ENCODE measurements at regions not wholly inside any gene's neighbourhood (a gene's known extent, or its start where the extent isn't known, plus 50 kb on each side); places are given as distances from the start of the nearest gene placed in this dataset.

GRCh38 chr17:34527908-34528470, 51.4 kb upstream of the TMEM132E start:
- DNase-seq (ENCODE audit: low spot score), result no peak

DNA sequence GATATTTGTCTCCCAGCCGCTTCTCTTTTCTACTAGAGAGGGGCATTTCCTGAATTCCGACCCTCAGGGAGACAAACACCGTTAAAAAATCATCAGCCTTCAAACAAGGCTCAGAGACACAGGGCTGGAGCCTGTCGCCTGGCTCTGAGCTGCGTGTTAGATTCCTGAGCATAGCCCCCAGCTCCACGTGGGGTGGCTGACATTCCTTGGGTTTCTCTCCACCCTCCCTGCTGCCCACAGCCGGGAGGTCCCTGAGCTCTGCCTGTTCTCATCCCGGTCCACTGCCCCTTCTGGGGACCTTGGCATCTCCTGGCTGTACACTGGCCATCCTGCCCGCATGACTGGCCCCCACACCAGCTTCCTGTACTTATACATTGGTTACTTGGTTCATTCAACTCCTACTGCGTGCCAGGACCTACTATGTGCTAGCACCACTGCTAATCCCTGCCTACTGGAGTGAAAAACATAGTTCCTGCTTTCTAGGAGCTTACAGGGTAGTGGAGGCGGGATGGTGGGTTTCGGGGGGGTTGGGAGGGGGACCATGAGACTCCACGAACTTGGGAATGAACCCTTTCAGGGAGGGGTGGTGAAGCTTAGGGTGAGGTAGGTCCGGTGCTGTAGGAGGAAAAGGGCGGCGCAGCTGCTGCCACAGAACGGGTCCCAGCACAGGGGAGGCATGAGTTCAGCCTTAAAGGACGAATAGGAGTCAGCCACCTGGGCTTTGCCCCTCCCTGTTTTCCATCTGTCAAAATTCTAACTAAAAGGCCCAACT, 52.1 kb upstream of the TMEM132E start:
- no peak for DNase-seq (ENCODE audit: low spot score)

DNA sequence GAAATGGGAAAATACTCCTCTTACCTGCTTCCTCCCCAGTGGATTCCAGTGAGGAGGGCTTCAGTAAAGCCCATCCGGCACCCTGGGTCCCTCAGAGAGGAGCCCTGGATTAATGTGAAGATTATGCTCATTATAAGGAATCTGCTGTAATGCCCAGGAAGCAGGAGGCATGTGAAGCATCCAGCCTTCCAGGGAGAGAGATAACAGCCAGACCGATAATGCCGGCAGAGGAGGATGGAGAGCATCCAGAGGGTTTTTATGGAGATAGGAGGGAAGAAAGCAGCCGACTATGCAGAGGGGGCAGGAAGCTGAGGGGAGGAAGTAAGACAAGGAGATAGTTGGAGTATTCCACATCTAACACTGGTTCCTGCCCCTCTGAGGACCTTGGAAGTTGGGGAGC, 53.7 kb upstream of the TMEM132E start:
- no peak for DNase-seq (ENCODE audit: low spot score)

- no peak for DNase-seq (ENCODE audit: low spot score)
These were observed 57.4 kb upstream of the TMEM132E start for GRCh38 chr17:34521955-34522354.

GRCh38 chr17:34519282-34519681, 60.1 kb upstream of the TMEM132E start:
- DNase-seq (ENCODE audit: low spot score), result no peak

GRCh38 chr17:34517406-34517805, 62.0 kb upstream of the TMEM132E start:
- DNase-seq (ENCODE audit: low spot score), result no peak

DNA sequence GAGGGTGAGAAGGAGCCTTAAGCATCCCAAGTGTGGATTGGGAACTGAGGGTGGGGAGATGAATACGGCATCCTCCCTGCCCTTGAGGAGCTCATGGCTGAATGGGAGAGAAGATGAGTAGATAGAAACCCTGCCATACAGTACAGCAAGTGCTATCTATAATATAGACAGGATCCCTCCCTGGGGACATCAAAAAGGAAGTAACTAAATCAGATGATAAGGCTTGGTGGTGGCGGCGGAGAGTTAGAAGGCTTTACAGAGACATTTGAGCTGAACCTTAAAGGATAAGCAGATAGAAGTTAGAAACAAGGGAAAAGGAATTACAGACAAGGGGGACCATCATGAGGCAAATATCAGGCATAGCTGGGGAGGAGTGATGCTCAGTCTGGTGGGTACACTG, 67.5 kb upstream of the TMEM132E start:
- DNase-seq (ENCODE audit: low spot score), result no peak

DNA sequence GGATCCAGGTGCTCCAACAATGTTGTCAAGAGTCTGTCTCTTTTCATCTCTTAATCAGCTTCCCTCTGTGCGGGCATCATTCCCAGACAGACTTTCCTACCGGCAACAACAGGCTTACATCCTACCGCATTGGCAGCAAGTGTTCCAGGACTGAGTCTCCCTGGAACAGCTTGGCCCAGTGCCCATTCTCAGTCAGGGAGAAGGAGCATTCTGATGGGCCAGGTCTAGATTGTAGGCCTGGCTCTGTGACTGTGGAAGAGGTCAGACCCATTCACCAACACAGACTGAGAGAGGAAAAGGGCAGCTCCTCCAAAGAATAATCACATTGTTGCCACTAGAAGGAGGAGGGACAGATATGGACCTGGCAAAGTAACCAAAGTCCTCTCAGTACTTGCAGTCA, 68.1 kb upstream of the TMEM132E start:
- DNase-seq (ENCODE audit: low spot score), result no peak

GRCh38 chr17:34504814-34505484, 74.4 kb upstream of the TMEM132E start:
- DNase-seq (ENCODE audit: low spot score), result no peak

- no peak for DNase-seq (ENCODE audit: low spot score)
These were observed 75.7 kb upstream of the TMEM132E start for GRCh38 chr17:34503528-34504195.

DNA sequence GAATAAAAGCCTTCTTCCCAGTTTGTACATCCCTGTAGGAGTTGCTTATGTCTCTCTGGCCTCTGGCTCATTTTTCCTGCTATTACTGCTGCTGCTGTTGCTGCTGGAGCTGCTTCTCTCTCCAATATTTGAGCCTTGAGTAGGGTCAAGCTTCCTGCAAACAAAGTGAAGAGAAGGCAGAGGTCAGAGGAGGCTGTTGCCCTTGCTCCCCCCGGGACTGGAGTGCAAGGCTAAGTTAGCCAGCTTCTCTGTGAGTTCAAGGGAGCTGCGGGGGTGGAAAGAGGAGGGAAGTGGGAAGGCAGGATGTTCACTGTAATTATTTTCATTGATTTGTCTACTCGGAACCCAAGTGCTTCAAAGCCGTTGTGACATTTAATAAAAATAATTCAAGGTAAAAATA, 77.0 kb upstream of the TMEM132E start:
- DNase-seq (ENCODE audit: low spot score), result no peak

GRCh38 chr17:34499576-34499975, 79.8 kb upstream of the TMEM132E start:
- DNase-seq (ENCODE audit: low spot score), result no peak

GRCh38 chr17:34493917-34494316, 85.5 kb upstream of the TMEM132E start:
- DNase-seq (ENCODE audit: low spot score), result no peak

DNA sequence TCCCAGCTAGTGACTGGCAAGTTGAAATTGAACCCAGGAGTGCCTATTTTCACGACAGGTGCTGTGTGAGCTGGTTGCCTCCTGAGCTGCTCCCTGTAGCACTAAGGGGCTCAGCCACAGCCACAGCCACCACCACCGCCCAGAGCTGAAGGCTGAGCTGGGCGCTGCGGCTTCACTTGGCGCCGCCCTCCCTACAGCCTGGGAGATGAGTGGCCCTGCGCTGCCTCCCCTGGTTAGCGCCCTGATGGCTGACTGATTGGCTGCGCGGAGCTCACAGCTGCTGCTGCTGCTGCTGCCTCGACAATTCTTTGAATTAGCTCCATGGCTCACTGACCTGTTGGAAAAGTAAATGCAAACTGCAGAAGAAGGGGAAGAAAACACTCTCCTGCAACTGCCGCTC, 91.8 kb upstream of the TMEM132E start:
- DNase-seq (ENCODE audit: low spot score), result no peak

DNA sequence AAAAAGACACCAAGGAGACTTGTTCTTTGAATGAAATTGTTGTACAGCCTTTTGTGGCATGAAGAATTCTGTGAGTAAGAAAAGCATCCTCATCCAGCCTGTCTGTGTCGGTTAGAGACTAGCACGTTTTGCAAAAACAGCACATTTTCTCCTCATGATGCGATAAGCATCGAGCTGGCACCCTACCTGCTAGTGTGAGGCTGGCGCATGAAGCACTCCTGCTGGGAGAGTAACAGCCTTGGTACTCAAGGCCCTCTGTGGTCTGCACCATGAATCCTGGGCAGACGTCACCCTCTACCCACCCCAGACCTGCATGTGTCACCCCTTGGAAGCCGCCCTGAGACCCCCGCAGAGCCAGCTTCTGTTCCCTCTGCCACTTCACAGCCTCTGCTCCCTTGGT, 92.6 kb upstream of the TMEM132E start:
- DNase-seq (ENCODE audit: low spot score), result no peak

DNA sequence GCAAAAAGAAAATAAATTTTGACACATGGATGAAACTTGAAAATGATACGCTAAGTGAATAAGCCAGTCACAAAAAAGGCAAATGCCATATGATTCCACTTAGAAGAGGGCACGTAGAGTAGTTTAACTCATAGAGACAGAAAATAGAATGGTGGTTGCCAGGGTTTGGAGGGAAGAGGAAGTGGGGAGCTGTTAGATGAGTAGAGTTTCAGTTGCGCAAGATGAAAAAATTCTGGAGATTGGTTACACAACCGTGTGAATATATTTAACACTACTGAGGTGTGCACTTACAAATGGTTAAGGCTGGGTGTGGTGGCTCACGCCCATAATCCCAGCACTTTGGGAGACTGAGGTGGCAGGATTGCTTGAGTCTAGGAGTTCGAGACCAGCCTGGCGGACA, 93.4 kb upstream of the TMEM132E start:
- DNase-seq (ENCODE audit: low spot score), result no peak

DNA sequence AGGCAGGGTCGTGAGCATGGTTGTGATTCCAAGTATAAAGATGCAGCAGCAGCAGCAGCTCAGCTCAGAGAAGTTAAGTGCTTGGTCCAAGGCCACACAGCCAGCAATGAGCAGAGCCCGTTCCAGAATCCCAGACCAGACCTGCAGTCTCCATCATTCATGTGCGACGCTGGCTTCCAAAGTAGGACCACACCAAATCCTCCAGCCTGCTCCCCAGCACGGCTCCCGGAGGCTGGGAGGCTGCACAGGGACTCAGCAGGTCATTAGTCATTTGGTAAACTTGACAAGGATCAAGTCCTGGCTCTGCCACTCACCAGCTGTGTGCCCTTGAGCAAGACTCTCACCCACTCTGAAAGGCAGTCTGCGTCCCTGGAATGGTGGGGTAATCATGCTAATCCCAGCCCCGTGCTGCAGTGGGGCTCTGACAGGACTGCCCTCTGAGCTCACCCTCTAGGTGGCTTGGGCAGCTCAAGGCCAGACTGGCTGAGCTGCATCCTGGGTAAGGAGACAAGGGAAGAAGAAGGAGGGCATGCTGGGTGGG, 95.1 kb upstream of the TMEM132E start:
- no peak for DNase-seq (ENCODE audit: low spot score)

DNA sequence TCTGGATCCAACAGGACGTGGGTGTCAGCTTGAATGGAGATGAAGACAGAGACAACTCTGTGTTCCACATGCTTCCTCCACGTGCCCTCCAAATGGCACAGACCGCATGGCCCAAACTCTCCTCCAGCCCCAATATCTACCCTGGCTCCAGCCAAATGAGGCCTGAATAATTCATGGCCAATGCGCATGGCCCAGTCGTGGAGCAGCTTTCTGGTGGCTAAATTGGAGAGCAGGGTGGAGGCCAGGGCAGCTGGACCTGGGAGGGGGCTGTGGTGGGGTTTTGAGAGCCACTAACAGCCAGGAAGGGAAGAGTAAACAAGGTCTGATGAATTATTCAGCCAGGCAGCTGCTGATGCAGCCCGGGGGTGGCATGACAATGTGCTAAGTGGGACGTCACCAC, 96.7 kb upstream of the TMEM132E start:
- DNase-seq (ENCODE audit: low spot score), result no peak

GRCh38 chr17:34481779-34482178, 97.6 kb upstream of the TMEM132E start:
- DNase-seq (ENCODE audit: low spot score), result no peak

- DNase-seq (ENCODE audit: low spot score), result no peak
These were observed 100.0 kb upstream of the TMEM132E start for GRCh38 chr17:34479371-34479770.

GRCh38 chr17:34478244-34478643, 101.1 kb upstream of the TMEM132E start:
- DNase-seq (ENCODE audit: low spot score), result no peak

DNA sequence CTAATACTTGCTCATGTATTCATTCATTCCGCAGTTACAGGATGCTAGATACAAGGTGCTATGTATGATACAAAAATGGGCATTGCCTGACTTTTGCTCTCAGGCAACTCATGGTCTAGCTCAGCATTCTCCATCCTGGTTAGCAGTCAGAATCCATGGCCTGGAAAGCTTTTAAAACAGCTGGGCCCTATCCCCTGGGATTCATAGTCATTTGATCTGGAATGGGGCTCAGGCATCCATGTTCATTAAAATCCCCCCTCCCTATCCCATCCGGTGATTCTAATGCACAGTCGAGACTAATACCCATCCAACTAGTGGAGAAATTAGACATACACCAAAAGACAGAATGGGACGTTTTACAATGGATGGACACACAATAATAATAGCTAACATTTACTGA, 104.1 kb upstream of the TMEM132E start:
- DNase-seq (ENCODE audit: low spot score), result no peak

DNA sequence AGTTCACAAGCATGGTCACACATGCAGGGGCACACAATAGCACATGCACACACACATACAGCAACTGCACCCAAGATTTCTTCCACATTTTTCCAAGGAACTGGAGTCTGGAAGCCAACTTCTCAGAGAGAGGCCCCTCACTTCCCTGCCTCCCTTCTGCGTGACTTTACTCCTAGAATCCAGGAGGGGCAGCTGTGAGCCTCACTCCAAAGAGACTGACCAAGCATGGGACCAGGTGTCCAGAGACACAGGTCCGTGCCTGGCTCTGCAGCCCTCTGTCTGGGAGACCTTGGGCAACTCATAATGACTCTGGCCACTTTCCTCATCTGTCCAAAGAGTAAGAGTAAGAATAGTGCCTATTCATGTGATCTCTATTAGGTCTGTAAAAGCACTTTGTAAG, 104.7 kb upstream of the TMEM132E start:
- no peak for DNase-seq (ENCODE audit: low spot score)
